ENCODE measurements at regions not wholly inside any gene's neighbourhood (a gene's known extent, or its start where the extent isn't known, plus 50 kb on each side); places are given as distances from the start of the nearest gene placed in this dataset.
"Not testable (repeated sequence)": the region's sequence is repeated elsewhere in the genome, so short reads cannot be mapped to it uniquely, and the experiment has no call there.

DNA sequence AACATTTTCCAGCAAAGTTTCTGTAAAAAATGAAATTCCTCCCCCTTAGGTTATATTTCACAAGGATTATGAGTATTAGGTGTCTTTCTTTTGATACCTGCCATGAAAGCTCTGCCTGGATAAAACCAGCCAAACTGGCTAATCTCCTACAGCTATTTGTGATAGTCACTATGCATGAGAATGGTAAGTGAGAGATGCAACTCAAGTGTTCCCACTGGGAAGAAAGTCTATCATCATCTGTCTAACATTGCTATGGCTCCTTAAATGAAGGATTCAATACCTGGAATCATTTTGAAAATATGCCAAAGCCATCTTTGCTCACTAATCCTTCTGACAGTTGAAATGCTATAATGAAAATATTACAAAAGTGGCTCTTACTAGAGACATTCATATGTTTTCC lies 339.9 kb upstream of the LRRTM4 start:
- no peak for DNase-seq

DNA sequence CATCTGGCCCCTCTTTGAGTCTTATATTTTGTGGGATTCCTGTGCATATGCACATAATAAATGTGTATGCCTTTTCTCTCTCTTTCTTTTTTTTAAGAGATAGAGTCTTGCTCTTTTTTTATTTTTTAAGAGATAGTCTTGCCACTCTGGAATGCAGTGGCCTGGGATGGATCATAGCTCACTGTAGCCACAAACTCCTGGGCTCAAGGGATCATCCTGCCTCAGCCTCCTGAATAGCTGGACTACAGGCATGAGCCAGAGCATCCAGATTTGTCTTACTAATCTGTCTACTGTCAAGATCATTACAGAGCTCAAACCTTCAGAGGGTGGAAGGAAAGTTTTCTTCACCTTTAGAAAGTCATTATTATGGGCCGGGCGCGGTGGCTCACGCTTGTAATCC lies 342.2 kb upstream of the LRRTM4 start:
- no peak for DNase-seq

DNA sequence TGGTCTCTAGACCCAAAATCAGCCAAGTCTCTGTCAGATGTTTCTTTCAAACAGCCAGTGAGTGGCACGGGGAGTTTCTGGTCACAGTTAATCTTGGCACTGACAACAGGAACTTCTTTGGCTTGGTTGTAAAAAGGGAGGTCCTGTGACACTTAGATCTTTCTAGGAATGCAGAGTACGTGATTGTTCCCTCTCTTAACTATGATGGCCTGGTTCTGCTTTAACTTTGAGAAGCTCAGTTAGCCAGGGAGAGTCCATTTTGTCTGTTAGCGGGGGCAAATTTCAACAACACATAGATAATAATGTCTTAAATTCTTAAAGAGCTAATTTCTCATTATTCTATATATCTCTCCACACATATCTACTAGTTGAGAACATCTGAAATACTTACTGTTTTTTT lies 344.5 kb upstream of the LRRTM4 start:
- no peak for DNase-seq

DNA sequence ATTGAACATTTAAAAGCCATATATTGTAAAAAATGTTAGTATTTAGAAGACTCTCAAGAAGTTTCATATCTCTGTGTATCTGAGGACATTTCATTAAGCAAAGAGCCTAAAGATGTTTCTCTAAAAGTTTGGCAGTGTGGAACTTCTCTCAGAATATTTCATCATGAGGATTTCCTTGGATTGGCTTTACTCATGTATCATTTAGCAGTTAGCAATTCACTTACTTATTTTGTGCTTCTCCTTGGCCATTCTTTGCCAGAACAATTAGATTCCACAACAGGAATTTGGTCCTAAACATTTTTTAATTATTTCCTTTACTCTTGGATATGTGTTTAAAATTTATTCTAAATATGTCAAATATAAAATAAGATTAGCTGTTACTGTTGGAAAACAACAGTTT lies 345.0 kb upstream of the LRRTM4 start:
- DNase-seq, result no peak

DNA sequence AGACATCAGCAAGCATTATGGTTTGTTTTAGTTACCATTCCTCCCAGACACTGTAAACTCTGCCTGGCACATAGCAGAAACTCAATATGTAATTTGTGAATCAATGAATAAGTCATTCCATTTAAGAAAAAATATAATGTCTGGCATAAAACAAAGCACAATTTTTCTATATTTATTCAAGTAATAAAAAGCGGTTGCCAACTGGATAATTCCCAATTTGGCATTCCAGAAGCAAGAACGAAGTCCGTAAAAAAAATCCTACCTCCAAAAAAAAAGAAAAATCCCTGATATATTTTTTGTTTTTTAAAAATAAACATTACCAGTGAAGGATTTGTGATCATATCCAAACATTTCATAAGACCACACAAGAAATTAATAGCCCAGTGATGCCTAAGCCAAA lies 351.3 kb upstream of the LRRTM4 start:
- DNase-seq, result no peak

GRCh38 chr2:77900211-77900610 lies 378.0 kb upstream of the LRRTM4 start:
- not testable (repeated sequence) for DNase-seq

DNA sequence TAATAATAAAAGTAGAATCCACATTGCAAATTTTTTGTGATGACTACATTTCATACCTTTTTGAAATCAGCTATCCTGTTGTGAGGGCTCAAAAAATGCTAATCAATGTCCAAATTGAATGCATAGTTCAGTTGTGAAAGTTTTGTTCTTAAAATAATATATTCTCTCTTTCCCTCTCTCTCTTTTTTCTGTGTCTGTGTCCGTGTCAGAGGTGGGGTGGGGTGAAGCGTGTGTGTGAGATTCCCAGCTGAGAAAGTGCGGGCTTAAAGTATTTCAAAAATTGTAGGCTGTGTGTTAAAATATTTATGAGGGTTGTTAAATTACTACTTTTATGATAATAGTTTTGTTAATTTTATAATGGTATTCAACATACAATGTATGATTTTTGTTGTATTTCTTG lies 388.0 kb upstream of the LRRTM4 start:
- no peak for DNase-seq

GRCh38 chr2:77920838-77921366 lies 398.7 kb upstream of the LRRTM4 start:
- DNase-seq, result no peak

DNA sequence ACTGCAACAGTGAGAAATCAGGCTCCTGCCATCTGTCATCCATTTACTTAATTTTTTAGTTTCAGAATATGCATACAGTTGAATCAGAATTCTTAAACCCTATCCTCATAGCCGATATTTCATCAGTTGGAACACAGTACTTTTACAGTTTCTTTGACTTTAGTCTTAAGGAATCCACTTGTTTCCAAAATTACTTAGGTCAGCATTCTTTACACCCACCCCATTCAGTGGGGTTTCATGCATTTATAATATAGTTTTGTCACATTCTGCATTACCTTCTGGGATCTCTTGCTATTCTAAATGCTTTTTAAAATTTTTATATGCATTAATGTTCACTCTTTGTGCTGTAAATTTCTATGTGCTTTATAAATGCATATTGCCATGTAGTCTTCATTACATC lies 400.4 kb upstream of the LRRTM4 start:
- DNase-seq, result no peak

- no peak for DNase-seq
Observed at GRCh38 chr2:77937366-77937765, 415.2 kb upstream of the LRRTM4 start.

DNA sequence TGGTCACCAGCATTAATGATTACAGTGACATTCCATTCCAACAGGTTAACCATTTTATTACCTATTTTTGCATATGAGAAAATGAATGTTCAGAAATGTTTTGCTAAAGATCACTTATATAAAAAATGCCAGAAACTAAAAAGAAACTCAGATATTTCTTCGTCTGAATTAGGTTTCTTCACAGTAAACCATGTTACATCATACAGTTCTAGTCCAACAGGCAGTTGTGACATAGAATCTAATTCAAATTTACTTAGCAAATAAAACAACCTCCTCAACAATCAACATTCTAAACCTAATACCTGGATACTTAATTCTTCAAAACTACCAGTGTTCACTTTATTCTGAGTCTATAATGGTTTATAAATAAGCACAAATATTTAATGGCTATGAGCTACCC lies 416.3 kb upstream of the LRRTM4 start:
- no peak for DNase-seq

DNA sequence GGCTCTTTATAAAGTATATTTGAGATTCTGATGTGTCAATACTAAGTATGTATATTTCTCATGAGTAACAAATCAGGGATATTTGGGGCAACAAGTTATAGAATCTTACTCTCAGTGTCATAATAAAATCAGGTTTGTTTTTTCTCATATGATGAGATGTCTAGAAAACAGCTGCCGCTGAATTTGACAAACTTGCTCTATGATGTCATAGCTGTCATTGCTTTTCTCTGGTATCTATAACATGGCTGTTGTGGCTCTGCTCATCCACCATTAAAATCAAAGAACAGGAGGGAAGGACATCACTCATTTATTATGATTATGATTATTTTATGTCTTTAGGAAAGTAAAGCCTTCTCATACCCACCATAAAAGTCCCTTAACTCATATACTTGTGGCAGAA lies 417.2 kb upstream of the LRRTM4 start:
- DNase-seq, result no peak

GRCh38 chr2:77939801-77940200 lies 417.6 kb upstream of the LRRTM4 start:
- no peak for DNase-seq

GRCh38 chr2:77954931-77955330 lies 432.8 kb upstream of the LRRTM4 start:
- no peak for DNase-seq

GRCh38 chr2:77962943-77963342 lies 440.8 kb upstream of the LRRTM4 start:
- DNase-seq, result no peak

DNA sequence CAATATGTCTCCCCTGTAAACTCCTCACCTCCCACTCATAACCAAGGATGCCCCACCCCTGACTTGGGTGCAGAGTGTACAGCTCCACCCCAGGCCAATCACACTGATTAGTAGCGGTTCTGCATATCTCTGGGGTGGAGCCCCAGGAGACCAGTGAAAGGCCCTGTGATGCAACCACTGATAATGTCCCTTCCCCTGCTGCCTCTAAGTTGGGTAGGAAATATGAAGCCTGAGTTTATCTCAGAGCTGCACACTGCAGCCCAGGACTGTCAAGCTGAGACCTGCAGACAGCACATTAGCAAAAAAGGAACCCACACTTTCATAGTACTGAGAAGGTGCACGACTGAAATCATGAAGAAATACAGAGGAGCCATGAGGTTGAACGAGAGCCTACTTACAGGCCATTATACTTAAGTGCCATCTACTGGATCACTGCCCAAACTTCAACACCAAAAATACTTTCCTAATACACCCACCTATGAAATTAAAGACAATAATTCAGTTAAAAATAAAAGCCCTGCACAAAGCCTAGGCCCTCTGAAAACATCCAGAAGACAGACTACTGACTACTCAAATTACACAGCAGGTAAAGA lies 455.4 kb upstream of the LRRTM4 start:
- no peak for DNase-seq

DNA sequence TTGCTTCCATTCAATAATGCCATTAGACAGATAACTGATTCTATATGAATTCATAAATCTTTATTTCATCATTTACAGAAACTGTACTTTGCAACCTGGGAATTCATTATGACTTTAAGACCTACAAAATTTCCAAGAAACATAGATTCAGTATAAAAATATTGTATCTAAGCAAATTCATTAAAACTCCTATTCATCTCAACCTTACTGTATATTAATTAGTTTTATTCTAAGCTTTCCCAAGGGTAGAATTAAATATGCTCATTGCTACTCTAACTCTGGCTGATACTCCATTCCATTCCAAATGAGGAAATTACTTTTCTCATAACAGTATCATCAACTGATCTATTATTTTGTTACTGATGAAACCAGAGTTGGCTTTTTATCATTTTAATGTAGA lies 473.0 kb upstream of the LRRTM4 start:
- no peak for DNase-seq

DNA sequence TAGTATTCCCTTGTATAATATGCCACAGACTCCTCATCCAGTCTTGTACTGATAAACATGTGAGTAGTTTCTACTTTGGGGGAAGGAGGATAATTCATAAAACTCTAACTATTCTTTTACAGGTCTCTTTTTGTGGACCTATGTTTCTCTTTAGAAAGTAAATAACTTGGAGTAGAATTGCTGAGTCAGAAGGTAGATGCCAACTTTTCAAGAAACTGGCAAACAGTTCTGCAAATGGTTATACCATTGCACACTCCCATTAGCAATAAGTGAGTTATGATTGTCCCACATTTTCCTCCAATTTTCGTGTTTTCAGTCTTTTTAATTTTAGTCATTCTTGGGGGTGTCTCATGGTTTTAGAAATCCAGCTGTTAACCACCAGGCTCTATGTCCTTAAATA lies 477.2 kb upstream of the LRRTM4 start:
- no peak for DNase-seq

DNA sequence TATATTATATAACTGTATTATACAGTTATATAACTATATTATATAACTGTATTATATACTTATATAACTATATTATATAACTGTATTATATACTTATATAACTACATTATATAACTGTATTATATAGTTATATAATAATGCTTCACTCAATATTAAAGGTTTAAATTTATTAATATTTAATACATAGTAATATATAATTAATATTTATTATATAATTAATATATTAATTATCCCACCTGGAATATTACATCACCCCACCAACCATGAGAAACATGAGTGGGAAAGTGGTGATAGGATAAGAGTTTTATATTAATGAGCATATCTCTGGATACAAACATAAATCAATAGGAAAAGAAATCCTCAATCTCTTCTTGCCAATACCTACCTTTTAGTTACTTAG lies 487.1 kb upstream of the LRRTM4 start:
- DNase-seq, result no peak

GRCh38 chr2:78011251-78011650 lies 489.1 kb upstream of the LRRTM4 start:
- no peak for DNase-seq

GRCh38 chr2:78020491-78020890 lies 498.3 kb upstream of the LRRTM4 start:
- no peak for DNase-seq

GRCh38 chr2:78023356-78023755 lies 501.2 kb upstream of the LRRTM4 start:
- DNase-seq, result no peak

DNA sequence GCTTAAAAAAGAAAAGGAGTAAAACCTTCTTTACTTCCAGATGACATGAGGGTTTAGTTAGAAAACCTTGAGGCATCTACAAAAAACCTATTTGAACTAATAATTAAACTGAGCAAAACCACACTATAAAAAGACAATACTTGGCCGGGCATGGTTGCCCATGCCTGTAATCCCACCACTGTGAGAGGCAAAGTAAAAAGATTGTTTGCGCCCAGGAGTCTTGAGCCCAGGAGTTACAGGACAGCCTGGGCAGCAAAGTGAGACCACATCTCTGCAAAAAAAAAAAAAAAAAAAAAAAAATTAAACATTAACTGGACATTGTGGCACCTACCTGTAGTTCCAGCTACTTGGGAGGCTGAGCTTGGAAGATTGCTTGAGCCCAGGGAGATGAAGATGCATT lies 502.8 kb upstream of the LRRTM4 start:
- no peak for DNase-seq

DNA sequence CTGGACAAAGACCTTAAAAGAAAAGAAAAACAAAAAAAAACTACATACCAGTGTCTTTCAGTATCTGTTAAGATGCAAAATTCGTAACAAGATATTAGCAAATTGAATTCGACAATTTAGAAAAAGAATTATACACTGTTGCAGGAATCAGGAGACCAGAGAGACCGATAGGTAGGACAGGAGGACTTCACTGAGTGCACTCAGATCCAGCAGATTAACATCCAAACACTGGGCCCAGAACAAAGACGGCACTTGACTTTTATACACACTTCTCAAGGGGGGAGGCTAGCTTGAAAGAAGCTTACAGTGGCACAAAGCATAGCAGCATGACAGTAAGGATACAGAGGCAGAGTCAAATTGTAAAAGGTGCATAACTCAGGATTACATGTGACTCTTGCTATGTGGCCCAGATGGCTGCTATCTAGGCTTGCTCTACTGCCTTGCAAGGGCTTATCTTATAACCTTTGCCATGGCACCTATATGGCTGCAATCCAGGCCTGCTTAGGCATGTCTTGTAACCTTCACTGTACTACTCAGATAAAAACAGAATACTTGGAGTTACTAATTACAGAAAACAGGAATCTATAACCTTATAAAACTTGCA lies 507.3 kb upstream of the LRRTM4 start:
- DNase-seq, result no peak

GRCh38 chr2:78034706-78035105 lies 512.5 kb upstream of the LRRTM4 start:
- no peak for DNase-seq
